Subcutaneous abdominal adipose tissue (tissue), 5 donors: ENCODE measurements at regions not wholly inside any gene's neighbourhood (a gene's known extent, or its start where the extent isn't known, plus 50 kb on each side); places are given as distances from the start of the nearest gene placed in this dataset.

ENCODE experiments used
- H3K27ac ChIP-seq: one replicate; pipeline ENCODE4 v1.7.0; 2013; ENCODE audit warnings: low read depth, mild to moderate bottlenecking, inconsistent platforms, low read length, moderate library complexity
- H3K27me3 ChIP-seq, 5 donors: one replicate each; pipeline ENCODE4 v1.7.0; 2013; ENCODE audit warnings: low read length in 5 of 5, inconsistent platforms in 1 of 5; ENCODE audit not compliant: control insufficient read depth in 5 of 5, insufficient read depth in 4 of 5
- H3K36me3 ChIP-seq, 5 donors: one replicate each; pipeline ENCODE4 v1.7.0; 2013; ENCODE audit warnings: low read length in 5 of 5; ENCODE audit not compliant: control insufficient read depth in 5 of 5, insufficient read depth in 5 of 5
- H3K4me1 ChIP-seq, 5 donors: one replicate each; pipeline ENCODE4 v1.7.0; 2013; ENCODE audit warnings: low read length in 5 of 5, mild to moderate bottlenecking in 3 of 5, moderate library complexity in 1 of 5; ENCODE audit not compliant: control insufficient read depth in 5 of 5, insufficient read depth in 5 of 5
- H3K4me3 ChIP-seq, 5 donors: one replicate each; pipeline ENCODE4 v1.7.0; 2013; ENCODE audit warnings: low read length in 5 of 5, low read depth in 1 of 5
- H3K9ac ChIP-seq, 5 donors: one replicate each; pipeline ENCODE4 v1.7.0; 2013; ENCODE audit warnings: low read length in 5 of 5, mild to moderate bottlenecking in 4 of 5, moderate library complexity in 3 of 5
- H3K9me3 ChIP-seq, 5 donors: one replicate each; pipeline ENCODE4 v1.7.0; 2013; ENCODE audit warnings: low read length in 5 of 5; ENCODE audit not compliant: control insufficient read depth in 5 of 5
- donor health status: healthy.
- donor health status: healthy.
- donor health status: healthy.
- donor health status: healthy.
- donor health status: healthy.

GRCh38 chr14:49017447-49017846, 568.7 kb downstream of the RPS29 start:
- H3K27ac ChIP-seq, result no peak overlapping the region
- H3K27me3 ChIP-seq, result no peaks in the 10 kb centered on the region
- H3K9me3 ChIP-seq, result no peaks in the 10 kb centered on the region
- H3K9ac ChIP-seq, result no peak overlapping the region
- H3K4me1 ChIP-seq, result peaks cover 0 to 10% (median 0%) of the 10 kb centered on the region in 5 donors
- no peaks in the 10 kb centered on the region for H3K36me3 ChIP-seq
- no peak overlapping the region for H3K4me3 ChIP-seq

- no peaks in the 10 kb centered on the region for H3K9me3 ChIP-seq
- no peak overlapping the region for H3K4me3 ChIP-seq
- H3K27ac ChIP-seq, result no peak overlapping the region
- no peak overlapping the region for H3K9ac ChIP-seq
- H3K27me3 ChIP-seq, result no peaks in the 10 kb centered on the region
- peaks cover 0 to 9% (median 0%) of the 10 kb centered on the region in 5 donors for H3K4me1 ChIP-seq
- H3K36me3 ChIP-seq, result no peaks in the 10 kb centered on the region
Observed at GRCh38 chr14:49016381-49016780, 569.8 kb downstream of the RPS29 start.

- H3K9me3 ChIP-seq, result no peaks in the 10 kb centered on the region
- no peaks in the 10 kb centered on the region for H3K36me3 ChIP-seq
- H3K4me1 ChIP-seq, result no peaks in the 10 kb centered on the region
- H3K9ac ChIP-seq, result no peak overlapping the region
- no peaks in the 10 kb centered on the region for H3K27me3 ChIP-seq
- H3K27ac ChIP-seq, result no peak overlapping the region
- H3K4me3 ChIP-seq, result no peak overlapping the region
Observed at GRCh38 chr14:49014476-49014875, 571.7 kb downstream of the RPS29 start.

- Histone ChIP-seq H3K4me1 (no peaks in the 10 kb centered on the region), H3K9ac (no peak overlapping the region), H3K4me3 (no peak overlapping the region), H3K27ac (no peak overlapping the region), H3K9me3 (no peaks in the 10 kb centered on the region), H3K36me3 (no peaks in the 10 kb centered on the region), H3K27me3 (no peaks in the 10 kb centered on the region)
Observed at GRCh38 chr14:49008363-49008762, 577.8 kb downstream of the RPS29 start.

- H3K9ac ChIP-seq, result no peak overlapping the region
- H3K9me3 ChIP-seq, result no peaks in the 10 kb centered on the region
- no peaks in the 10 kb centered on the region for H3K4me1 ChIP-seq
- no peak overlapping the region for H3K4me3 ChIP-seq
- H3K36me3 ChIP-seq, result no peaks in the 10 kb centered on the region
- no peak overlapping the region for H3K27ac ChIP-seq
- no peaks in the 10 kb centered on the region for H3K27me3 ChIP-seq
Observed at GRCh38 chr14:48991141-48991540, 595.0 kb downstream of the RPS29 start.

- H3K27me3 ChIP-seq, result no peaks in the 10 kb centered on the region
- H3K4me1 ChIP-seq, result no peaks in the 10 kb centered on the region
- H3K36me3 ChIP-seq, result no peaks in the 10 kb centered on the region
- no peaks in the 10 kb centered on the region for H3K9me3 ChIP-seq
- no peak overlapping the region for H3K27ac ChIP-seq
- no peak overlapping the region for H3K9ac ChIP-seq
- H3K4me3 ChIP-seq, result no peak overlapping the region
Observed at GRCh38 chr14:48983351-48983888, 602.8 kb downstream of the RPS29 start.

GRCh38 chr14:48974994-48975393, 611.2 kb downstream of the RPS29 start:
- Histone ChIP-seq H3K27me3 (no peaks in the 10 kb centered on the region), H3K27ac (no peak overlapping the region), H3K9ac (no peak overlapping the region), H3K4me3 (no peak overlapping the region), H3K9me3 (no peaks in the 10 kb centered on the region), H3K4me1 (no peaks in the 10 kb centered on the region), H3K36me3 (no peaks in the 10 kb centered on the region)

GRCh38 chr14:48973151-48973550, 613.0 kb downstream of the RPS29 start:
- Histone ChIP-seq H3K27me3 (no peaks in the 10 kb centered on the region), H3K27ac (no peak overlapping the region), H3K9me3 (no peaks in the 10 kb centered on the region)

GRCh38 chr14:48970943-48971342, 615.2 kb downstream of the RPS29 start:
- H3K4me1 ChIP-seq, result no peaks in the 10 kb centered on the region
- H3K27me3 ChIP-seq, result no peaks in the 10 kb centered on the region
- H3K9ac ChIP-seq, result no peak overlapping the region
- no peaks in the 10 kb centered on the region for H3K9me3 ChIP-seq
- H3K27ac ChIP-seq, result no peak overlapping the region
- no peak overlapping the region for H3K4me3 ChIP-seq
- H3K36me3 ChIP-seq, result no peaks in the 10 kb centered on the region

More at GRCh38 chr14:48973151-48973550, 613.0 kb downstream of the RPS29 start:
- no peaks in the 10 kb centered on the region for H3K36me3 ChIP-seq
- H3K9ac ChIP-seq, result no peak overlapping the region
- H3K4me3 ChIP-seq, result no peak overlapping the region
- no peaks in the 10 kb centered on the region for H3K4me1 ChIP-seq

- H3K27me3 ChIP-seq, result no peaks in the 10 kb centered on the region
- no peaks in the 10 kb centered on the region for H3K36me3 ChIP-seq
- no peak overlapping the region for H3K27ac ChIP-seq
- H3K9me3 ChIP-seq, result no peaks in the 10 kb centered on the region
- H3K9ac ChIP-seq, result no peak overlapping the region
- H3K4me3 ChIP-seq, result no peak overlapping the region
- no peaks in the 10 kb centered on the region for H3K4me1 ChIP-seq
Observed at GRCh38 chr14:48967419-48967818, 618.8 kb downstream of the RPS29 start.
